Tibial artery (tissue), 4 donors: ENCODE measurements at regions not wholly inside any gene's neighbourhood (a gene's known extent, or its start where the extent isn't known, plus 50 kb on each side); places are given as distances from the start of the nearest gene placed in this dataset.
A peak's percentile ranks its signal among the peaks of the same experiment; 100 is the strongest.
"Not testable (repeated sequence)": the region's sequence is repeated elsewhere in the genome, so short reads cannot be mapped to it uniquely, and the experiment has no call there.

Experiments
- DNase-seq, 2 donors: peaks; one replicate each; pipeline ENCODE4 v3.0.0-alpha.2; 2019
- H3K27ac ChIP-seq, 2 donors: fragments of 200-600 bp; sonication (generic) in 1 of 2; 1 replicate in 1 of 2; 2 replicates in 1 of 2; pipeline ENCODE4 v1.5.1; 2018 to 2019; ENCODE audit warnings: mild to moderate bottlenecking in 1 of 2
- H3K27me3 ChIP-seq, 2 donors: fragments of 200-600 bp; sonication (generic) in 1 of 2; one replicate each; pipeline versions ENCODE4 v1.5.1 to v1.6.0; 2016 to 2019
- H3K36me3 ChIP-seq, 3 donors: fragments of 200-600 bp; sonication (generic) in 2 of 3; one replicate each; pipeline ENCODE4 v1.5.1; 2016 to 2019; ENCODE audit warnings: mild to moderate bottlenecking in 2 of 3
- H3K4me1 ChIP-seq, 4 donors: fragments of 200-600 bp; sonication (generic) in 2 of 4; 1 replicate in 3 of 4; 2 replicates in 1 of 4; pipeline ENCODE4 v1.5.1; 2016 to 2019
- H3K4me3 ChIP-seq, 2 donors: fragments of 200-600 bp; sonication (generic) in 1 of 2; 1 replicate in 1 of 2; 2 replicates in 1 of 2; pipeline ENCODE4 v1.5.1; 2018 to 2019; ENCODE audit warnings: mild to moderate bottlenecking in 2 of 2
- H3K9me3 ChIP-seq, 3 donors: fragments of 200-600 bp; sonication (generic) in 1 of 3; one replicate each; pipeline ENCODE4 v1.5.1; 2016 to 2019
- intact Hi-C: fragments of 100-400 bp; cut with DNase I; formaldehyde crosslinking; loops from one replicate; pipeline ENCODE4 v1.15.0; 2023; ENCODE audit warnings: low total_unique reads

DNA sequence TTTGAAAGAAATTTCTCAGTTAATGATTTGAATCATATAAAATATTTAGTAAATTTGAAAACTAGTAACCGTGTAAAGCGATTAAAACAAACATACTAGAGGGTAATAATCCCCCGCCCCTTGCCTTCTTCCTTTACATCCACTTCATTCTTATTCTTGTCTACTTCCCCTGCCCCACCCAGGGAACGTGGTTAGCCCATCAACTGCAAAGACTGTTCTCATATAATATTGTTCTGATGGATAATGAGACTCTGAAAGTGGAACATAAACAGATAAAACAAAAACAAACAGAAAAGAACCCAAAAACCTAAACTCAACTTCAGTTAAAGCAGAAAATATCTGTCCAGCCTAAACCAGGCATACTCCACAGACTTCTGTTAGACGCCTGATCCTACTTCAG, 108.1 kb upstream of the GTF2H2C_2 start:
- H3K36me3 ChIP-seq, H3K4me3 ChIP-seq, H3K9me3 ChIP-seq, H3K27me3 ChIP-seq, H3K27ac ChIP-seq, H3K4me1 ChIP-seq, intact Hi-C loops: not testable (repeated sequence)
- DNase-seq = peak in 1 of 2 donors; percentile 0
